GM19468 (cell line): ENCODE measurements at regions not wholly inside any gene's neighbourhood (a gene's known extent, or its start where the extent isn't known, plus 50 kb on each side); places are given as distances from the start of the nearest gene placed in this dataset.
"Not testable (repeated sequence)": the region's sequence is repeated elsewhere in the genome, so short reads cannot be mapped to it uniquely, and the experiment has no call there.

Experiments
- ATAC-seq: cut with Tn5 transposase; IDR thresholded peaks from one replicate; pipeline ENCODE4 v1.9.1; 2021; ENCODE audit warnings: mild to moderate bottlenecking, moderate library complexity, moderate number of reproducible peaks; ENCODE audit not compliant: unreplicated experiment; ENCODE audit errors: extremely low read depth

DNA sequence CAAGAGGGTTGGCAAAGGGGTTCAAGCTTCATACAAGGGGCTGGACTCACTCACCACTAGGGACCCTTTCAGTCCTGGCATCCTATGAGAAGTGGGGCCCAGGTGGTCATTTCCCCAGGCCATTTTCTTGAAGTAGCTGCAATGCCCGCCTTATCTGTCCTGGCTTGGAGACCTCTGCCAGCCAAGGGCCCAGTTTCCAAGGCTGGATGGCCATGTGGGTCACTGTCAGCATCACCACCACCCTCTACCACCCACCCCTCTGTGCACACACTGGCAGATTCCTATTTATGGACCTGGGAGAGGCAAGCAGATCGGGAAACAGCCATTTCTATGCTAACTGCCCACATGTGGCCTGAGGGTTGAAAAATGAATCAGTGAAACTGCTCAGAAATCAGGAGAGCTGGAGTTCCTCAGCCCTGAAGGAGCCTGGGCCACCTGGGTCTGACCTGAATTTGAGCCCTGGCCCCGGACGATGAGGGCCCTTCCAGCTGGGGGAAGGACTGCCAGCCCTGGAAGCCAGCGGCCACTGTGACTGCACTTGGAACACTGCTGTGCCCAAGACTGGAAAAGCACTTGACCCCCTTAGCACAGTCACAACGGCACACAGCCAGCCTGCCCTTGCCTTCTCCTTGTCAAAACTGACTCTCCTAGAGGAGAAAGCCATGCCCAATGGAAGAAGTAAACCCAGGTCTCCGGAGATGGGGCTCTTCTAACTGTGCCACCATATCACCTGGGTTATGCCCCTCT is 442.2 kb downstream of the BUD13 start:
- no peak for ATAC-seq

DNA sequence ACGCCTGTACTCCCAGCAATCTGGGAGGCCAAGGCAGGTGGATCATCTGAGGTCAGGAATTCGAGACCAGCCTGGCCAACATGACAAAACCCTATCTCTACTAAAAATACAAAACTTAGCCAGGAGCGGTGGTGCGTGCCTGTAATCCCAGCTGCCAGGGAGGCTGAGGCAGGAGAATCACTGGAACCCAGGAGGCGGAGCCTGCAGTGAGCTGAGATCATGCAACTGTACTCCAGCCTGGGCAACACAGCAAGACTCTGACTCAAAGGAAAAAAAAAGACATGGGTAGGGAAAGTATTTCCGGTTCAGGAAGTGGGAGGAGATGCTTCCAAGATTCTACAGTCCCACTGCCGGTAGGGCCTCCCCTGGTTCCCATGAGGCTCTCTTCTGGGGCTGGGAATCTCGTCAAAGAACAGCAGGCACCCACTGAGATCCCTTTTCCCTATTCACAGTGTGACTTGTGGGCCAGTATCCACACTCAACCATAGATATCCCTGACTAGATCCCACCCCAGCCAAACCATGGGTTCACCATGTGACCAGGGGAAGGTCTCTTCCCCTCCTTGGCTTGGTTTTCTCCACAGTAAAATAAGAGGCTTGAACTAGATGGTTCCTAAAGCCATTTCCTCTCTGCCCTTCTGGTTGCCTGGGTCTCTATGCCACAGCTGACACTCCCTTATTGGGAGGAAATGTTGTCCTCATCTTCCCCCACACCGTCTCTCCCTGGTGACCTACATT is 443.3 kb downstream of the BUD13 start:
- ATAC-seq: no peak

- no peak for ATAC-seq
Observed at GRCh38 chr11:116328851-116329250, 443.9 kb downstream of the BUD13 start.

- ATAC-seq: no peak
Observed at GRCh38 chr11:116328391-116328790, 444.4 kb downstream of the BUD13 start.

- ATAC-seq: no peak
Observed at GRCh38 chr11:116326146-116326545, 446.6 kb downstream of the BUD13 start.

GRCh38 chr11:116325247-116325646 is 447.5 kb downstream of the BUD13 start:
- no peak for ATAC-seq

- not testable (repeated sequence) for ATAC-seq
Observed at GRCh38 chr11:116324077-116324476, 448.7 kb downstream of the BUD13 start.

DNA sequence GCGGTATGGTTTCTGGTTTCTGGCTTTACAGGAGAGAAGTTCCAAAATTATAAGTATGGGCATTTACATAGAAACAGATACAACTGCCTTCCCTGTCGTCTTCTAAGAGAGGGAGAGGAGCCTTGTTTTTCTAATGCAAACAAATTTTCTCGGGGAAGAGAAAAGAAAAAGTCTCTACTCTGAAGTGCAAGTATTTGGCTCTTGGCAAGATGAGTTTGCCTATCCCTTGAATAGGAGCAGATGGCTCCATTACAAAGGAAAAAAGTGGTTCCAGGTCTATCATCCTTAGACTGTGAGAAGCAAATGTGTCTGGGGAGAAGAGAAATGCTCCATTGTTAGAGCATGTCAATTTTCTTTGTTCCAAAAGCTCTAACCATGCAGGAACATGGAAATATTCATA is 455.6 kb downstream of the BUD13 start:
- ATAC-seq: no peak

DNA sequence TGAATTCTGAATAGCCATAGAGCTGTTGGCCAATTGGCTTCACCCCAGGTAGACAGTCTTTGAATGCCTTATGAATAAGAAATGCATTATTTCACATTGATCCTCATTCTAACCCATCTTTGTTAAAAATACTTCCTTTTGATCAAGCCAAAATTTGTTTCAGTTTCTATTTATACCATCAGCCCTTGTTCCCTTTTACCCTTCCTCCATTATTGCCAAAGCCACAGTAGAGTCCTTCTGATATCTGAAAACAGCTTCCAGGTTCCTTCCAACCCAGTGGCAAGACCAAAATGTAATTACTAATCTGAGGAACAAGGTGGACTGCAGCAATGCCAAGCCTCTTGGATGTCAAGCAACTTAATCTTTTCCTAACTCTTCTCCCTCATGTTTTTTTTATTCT is 458.8 kb downstream of the BUD13 start:
- ATAC-seq: no peak

GRCh38 chr11:116312570-116313391 is 460.0 kb downstream of the BUD13 start:
- no peak for ATAC-seq

GRCh38 chr11:116311206-116311605 is 461.6 kb downstream of the BUD13 start:
- ATAC-seq: no peak

DNA sequence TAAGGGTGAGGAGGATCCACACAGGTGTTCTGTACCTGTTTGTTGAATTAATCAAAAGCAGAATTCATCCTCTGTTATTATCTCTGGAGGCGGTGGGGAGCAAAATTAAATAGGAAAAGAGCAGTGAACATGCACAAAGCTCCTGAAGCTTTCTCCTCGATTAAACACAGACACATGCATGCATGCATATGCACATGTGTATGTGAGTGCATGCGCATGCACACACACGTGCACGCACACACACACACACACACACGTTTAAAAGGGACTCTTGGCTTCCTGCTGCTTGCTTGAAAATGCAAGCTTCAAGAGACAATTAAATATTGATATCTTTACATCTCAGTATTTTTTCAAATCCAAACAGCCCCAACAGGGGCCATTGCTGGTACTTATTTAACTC is 462.1 kb downstream of the BUD13 start:
- ATAC-seq: no peak

- no peak for ATAC-seq
Observed at GRCh38 chr11:116310226-116310625, 462.6 kb downstream of the BUD13 start.

DNA sequence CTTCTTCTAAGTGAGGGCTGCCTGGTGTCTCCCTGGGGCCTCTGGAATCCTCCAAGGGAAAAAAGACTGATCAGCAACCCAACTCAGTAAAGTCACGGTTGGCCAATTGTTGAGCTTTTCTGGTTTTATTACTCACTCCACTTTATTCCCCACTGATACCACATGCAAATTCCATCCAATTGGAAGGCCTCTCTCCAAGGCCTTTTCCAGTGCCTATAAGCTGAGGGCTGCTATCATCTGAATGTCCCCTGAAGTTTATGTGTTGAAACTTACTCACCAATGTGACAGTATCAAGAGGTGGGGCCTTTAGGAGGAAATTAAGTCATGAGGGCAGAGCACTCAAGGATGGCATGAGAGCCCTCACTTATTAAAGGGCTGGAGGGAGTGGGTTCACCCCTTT is 463.3 kb downstream of the BUD13 start:
- ATAC-seq: no peak

DNA sequence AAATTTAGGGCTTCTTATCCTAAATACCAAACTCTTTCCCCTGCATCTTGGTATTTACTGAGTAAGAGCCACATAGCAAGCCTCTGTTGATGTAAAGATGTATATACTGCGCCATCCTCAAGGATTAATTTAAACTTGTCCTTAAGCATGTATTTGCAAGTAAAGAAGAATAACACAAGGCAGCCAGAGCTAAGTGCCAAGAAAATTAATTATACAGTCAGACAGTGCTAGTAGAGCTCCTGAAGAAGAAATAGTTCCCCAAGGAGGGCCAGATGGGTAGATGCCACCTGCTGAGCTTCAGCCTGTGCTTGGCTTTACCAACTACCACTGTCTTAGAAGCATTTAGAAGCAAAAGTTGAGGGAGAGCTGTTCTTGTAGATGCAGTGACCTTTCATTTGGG is 470.0 kb downstream of the BUD13 start:
- ATAC-seq: no peak

DNA sequence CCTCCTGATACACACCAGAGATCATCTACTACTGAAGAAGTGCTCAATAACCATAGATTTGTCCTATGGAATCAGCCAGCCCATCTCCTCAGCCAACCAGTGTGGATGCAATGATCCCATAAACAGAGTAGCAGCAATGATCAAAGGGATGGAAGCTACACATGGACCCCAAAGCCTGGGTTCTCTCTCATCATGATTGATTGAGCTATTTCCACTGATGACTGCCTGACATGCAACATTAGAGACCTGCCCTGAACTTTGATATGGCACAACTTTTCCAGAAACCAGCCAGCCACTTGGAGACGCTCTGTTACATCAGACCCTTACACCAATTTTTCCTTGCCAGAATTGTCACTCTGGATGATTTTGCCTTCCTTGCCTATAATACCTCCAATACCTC is 471.6 kb downstream of the BUD13 start:
- no peak for ATAC-seq

DNA sequence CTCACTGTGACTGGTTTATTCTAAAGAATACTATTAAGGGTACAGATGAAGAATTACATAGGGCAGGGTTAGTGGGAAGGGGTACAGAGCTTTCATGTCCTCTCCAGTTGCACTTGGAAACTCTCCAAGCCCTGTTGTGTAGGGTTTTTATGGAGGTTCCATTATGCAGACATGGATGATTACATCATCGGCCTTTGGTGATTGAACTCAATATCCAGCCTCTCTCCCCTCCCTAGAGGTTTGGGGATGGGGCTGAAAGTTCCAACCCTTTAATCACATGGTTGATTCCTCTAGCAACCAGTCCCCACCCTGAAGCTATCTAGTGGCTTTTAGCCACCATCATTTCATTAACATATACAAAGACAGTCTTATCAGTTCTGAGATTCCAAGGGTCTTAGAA is 472.6 kb downstream of the BUD13 start:
- no peak for ATAC-seq

DNA sequence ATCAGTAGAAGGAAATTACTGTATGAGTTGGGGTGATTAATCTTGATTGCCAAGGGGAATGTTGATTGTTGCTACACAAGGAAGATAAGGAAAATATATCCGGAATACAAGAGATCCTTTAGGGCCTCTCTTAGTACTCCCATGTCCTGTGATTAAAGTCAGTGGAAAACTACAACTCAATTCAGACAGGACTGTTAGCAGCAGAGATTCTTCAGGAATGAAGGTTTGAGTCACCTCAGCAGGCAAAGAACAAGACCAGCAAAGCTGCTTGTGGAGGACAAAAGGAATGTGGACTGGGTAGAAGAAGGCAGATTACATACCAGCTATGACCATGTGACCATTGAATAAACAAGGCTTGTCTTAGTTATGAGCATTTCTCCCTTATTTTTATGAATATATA is 478.2 kb downstream of the BUD13 start:
- no peak for ATAC-seq

GRCh38 chr11:116287866-116288265 is 484.9 kb downstream of the BUD13 start:
- no peak for ATAC-seq

GRCh38 chr11:116285026-116285425 is 487.8 kb downstream of the BUD13 start:
- ATAC-seq: no peak

- no peak for ATAC-seq
Observed at GRCh38 chr11:116283300-116283699, 489.5 kb downstream of the BUD13 start.
